SKM-1 (cell line): ENCODE measurements at regions not wholly inside any gene's neighbourhood (a gene's known extent, or its start where the extent isn't known, plus 50 kb on each side); places are given as distances from the start of the nearest gene placed in this dataset.
"Not testable (repeated sequence)": the region's sequence is repeated elsewhere in the genome, so short reads cannot be mapped to it uniquely, and the experiment has no call there.

Source experiments
- DNase-seq: peaks from one replicate; lab custom pipeline; 2025; ENCODE audit not compliant: unreplicated experiment; lab: John Stamatoyannopoulos, UW

GRCh38 chr3:138890555-138891187, 55.9 kb upstream of the PIK3CB start:
- peak; percentile 96 for DNase-seq

GRCh38 chr3:138889792-138890191, 55.1 kb upstream of the PIK3CB start:
- no peak for DNase-seq

- no peak for DNase-seq
These were observed 53.8 kb upstream of the PIK3CB start for GRCh38 chr3:138888560-138888959.

GRCh38 chr3:138886096-138886495, 51.4 kb upstream of the PIK3CB start:
- DNase-seq, result not testable (repeated sequence)
